Endothelial cell of umbilical vein (primary cell): ENCODE measurements at regions not wholly inside any gene's neighbourhood (a gene's known extent, or its start where the extent isn't known, plus 50 kb on each side); places are given as distances from the start of the nearest gene placed in this dataset.

Source experiments
- BruUV-seq: library from RNA; stranded (reverse); fragments of 400-500 nt; replicated peaks from 2 replicates; lab custom pipeline; 2021; lab: Mats Ljungman, UMichigan
- CTCF ChIA-PET: fragments of 300-600, 350-600 bp; sonication (Branson Sonifier 250); formaldehyde crosslinking; loops from one replicate; lab custom pipeline; 2021; ENCODE audit warnings: antibody characterized with exemption, inconsistent platforms; lab: Charles Lee
- POLR2A ChIA-PET: fragments of 300-600, 350-600 bp; sonication (Branson Sonifier 250); formaldehyde crosslinking; loops from one replicate; lab custom pipeline; 2021; ENCODE audit warnings: antibody characterized with exemption, inconsistent platforms; lab: Charles Lee
- DNase-seq: peaks from one replicate; pipeline ENCODE4 v3.0.0-alpha.2; 2011; ENCODE audit warnings: low read depth, low spot score
- FAIRE-seq: peaks from 2 replicates; lab custom pipeline; 2011; peaks lifted over from hg19 to GRCh38; lab: Jason Lieb, UNC
- H2AFZ ChIP-seq: 2 replicates; pipeline ENCODE4 v1.6.0; 2012; ENCODE audit warnings: low read depth, low read length, control low read depth, inconsistent platforms
- H3K27ac ChIP-seq: 2 replicates; pipeline ENCODE4 v1.5.1; 2011; ENCODE audit warnings: low read depth, mild to moderate bottlenecking, control low read depth, low read length, moderate library complexity; ENCODE audit not compliant: insufficient read depth
- H3K27me3 ChIP-seq, 2 experiments: 2 replicates each; pipeline versions ENCODE4 v1.6.0 to v1.6.1; 2011; ENCODE audit warnings: low read length in 2 of 2, mixed read lengths in 1 of 2; ENCODE audit not compliant: control insufficient read depth in 2 of 2, insufficient read depth in 2 of 2
- H3K36me3 ChIP-seq, 2 experiments: 2 replicates in 1 of 2; 3 replicates in 1 of 2; pipeline ENCODE4 v1.5.1; 2011; ENCODE audit warnings: low read length in 2 of 2, mild to moderate bottlenecking in 1 of 2, moderate library complexity in 1 of 2; ENCODE audit not compliant: control insufficient read depth in 2 of 2, insufficient read depth in 2 of 2; ENCODE audit errors: extremely low read depth in 1 of 2
- H3K4me1 ChIP-seq: 3 replicates; pipeline ENCODE4 v1.5.1; 2011; ENCODE audit warnings: mild to moderate bottlenecking, low read length; ENCODE audit not compliant: control insufficient read depth, insufficient read depth; ENCODE audit errors: extremely low read depth
- H3K4me2 ChIP-seq: 2 replicates; pipeline ENCODE4 v1.6.1; 2011; ENCODE audit warnings: low read length, control low read depth, mixed read lengths; ENCODE audit not compliant: insufficient read depth
- H3K4me3 ChIP-seq, 3 experiments: fragments of 200-600 bp in 1 of 3; sonication (generic), shearing (Covaris generic) in 1 of 3; replicated peaks in 1 of 3; 2 replicates each; pipeline ENCODE4 v1.5.1; 2011 to 2016; ENCODE audit warnings: control low read depth in 3 of 3, low read length in 3 of 3, mild to moderate bottlenecking in 2 of 3, inconsistent platforms in 1 of 3, low read depth in 1 of 3, moderate library complexity in 1 of 3; ENCODE audit not compliant: insufficient read depth in 1 of 3
- H3K79me2 ChIP-seq: 2 replicates; pipeline ENCODE4 v1.6.0; 2012; ENCODE audit warnings: low read length, inconsistent platforms; ENCODE audit not compliant: control insufficient read depth, insufficient read depth
- H3K9ac ChIP-seq: replicated peaks from 2 replicates; pipeline ENCODE3; 2011; ENCODE audit warnings: low read length, control low read depth; ENCODE audit not compliant: insufficient read depth; ENCODE audit errors: extremely low read depth
- H3K9me1 ChIP-seq: replicated peaks from 3 replicates; pipeline ENCODE4 v1.6.0; 2011; ENCODE audit warnings: mild to moderate bottlenecking, low read length; ENCODE audit not compliant: control insufficient read depth, insufficient read depth; ENCODE audit errors: extremely low read depth
- H3K9me3 ChIP-seq: replicated peaks from 2 replicates; pipeline ENCODE4 v1.5.1; 2012; ENCODE audit warnings: low read length, inconsistent platforms; ENCODE audit not compliant: control insufficient read depth, insufficient read depth
- H4K20me1 ChIP-seq: replicated peaks from 2 replicates; pipeline ENCODE3; 2011; ENCODE audit warnings: mild to moderate bottlenecking, low read length; ENCODE audit not compliant: control insufficient read depth, insufficient read depth; ENCODE audit errors: extremely low read depth
- EZH2 ChIP-seq: IDR thresholded peaks from 2 replicates; pipeline ENCODE4 v1.6.1; 2012; ENCODE audit warnings: borderline replicate concordance, low read depth, mild to moderate bottlenecking, moderate library complexity, low read length, inconsistent platforms; ENCODE audit not compliant: severe bottlenecking
- FOS ChIP-seq: IDR thresholded peaks from 2 replicates; pipeline ENCODE4 v1.6.1; 2011; ENCODE audit warnings: mild to moderate bottlenecking, low read length, moderate library complexity, borderline replicate concordance; ENCODE audit not compliant: insufficient read depth
- GATA2 ChIP-seq: IDR thresholded peaks from 2 replicates; pipeline ENCODE4 v1.7.0; 2011; ENCODE audit warnings: low read depth, mild to moderate bottlenecking, moderate library complexity, mixed read lengths, low read length; ENCODE audit not compliant: insufficient read length, insufficient read depth
- JUN ChIP-seq: IDR thresholded peaks from 2 replicates; pipeline ENCODE4 v1.6.1; 2011; ENCODE audit warnings: borderline replicate concordance, low read depth; ENCODE audit not compliant: insufficient read length, insufficient read depth
- MYC ChIP-seq: IDR thresholded peaks from one replicate; pipeline ENCODE4 v1.6.1; 2011; ENCODE audit warnings: mild to moderate bottlenecking, low read depth, low read length
- POLR2A ChIP-seq: IDR thresholded peaks from 2 replicates; pipeline ENCODE4 v1.6.1; 2012; ENCODE audit warnings: low read depth, mild to moderate bottlenecking, control low read depth, low read length
- POLR2AphosphoS5 ChIP-seq: IDR thresholded peaks from 2 replicates; pipeline ENCODE4 v1.6.1; 2012; ENCODE audit warnings: low read depth, mild to moderate bottlenecking, control low read depth, low read length, moderate library complexity; ENCODE audit not compliant: insufficient read depth
- dilution Hi-C: fragments of 300-500 bp; cut with MboI; formaldehyde crosslinking; loops from one replicate; pipeline ENCODE4 v1.15.0; 2019; ENCODE audit warnings: low sequenced_read_pairs; ENCODE audit not compliant: extremely low pct_ligation_motif_present
- intact Hi-C: fragments of 100-400 bp; cut with micrococcal nuclease; formaldehyde crosslinking; loops from one replicate; pipeline ENCODE4 v1.10.0; 2022
- TF ChIP-seq, protein P1 (sequence below), 2 donors: IDR thresholded peaks; 1 replicate in 1 of 2; 2 replicates in 1 of 2; pipeline ENCODE4 v1.5.1; 2011; ENCODE audit warnings: low read length in 2 of 2, mild to moderate bottlenecking in 2 of 2, moderate library complexity in 2 of 2, control low read depth in 1 of 2, inconsistent platforms in 1 of 2, low read depth in 1 of 2; ENCODE audit not compliant: insufficient read depth in 1 of 2; ENCODE audit errors: extremely low read depth in 1 of 2
- TF ChIP-seq, protein P2 (sequence below): IDR thresholded peaks from 2 replicates; pipeline ENCODE4 v1.6.1; 2011; ENCODE audit not compliant: insufficient read depth, insufficient read length

DNA sequence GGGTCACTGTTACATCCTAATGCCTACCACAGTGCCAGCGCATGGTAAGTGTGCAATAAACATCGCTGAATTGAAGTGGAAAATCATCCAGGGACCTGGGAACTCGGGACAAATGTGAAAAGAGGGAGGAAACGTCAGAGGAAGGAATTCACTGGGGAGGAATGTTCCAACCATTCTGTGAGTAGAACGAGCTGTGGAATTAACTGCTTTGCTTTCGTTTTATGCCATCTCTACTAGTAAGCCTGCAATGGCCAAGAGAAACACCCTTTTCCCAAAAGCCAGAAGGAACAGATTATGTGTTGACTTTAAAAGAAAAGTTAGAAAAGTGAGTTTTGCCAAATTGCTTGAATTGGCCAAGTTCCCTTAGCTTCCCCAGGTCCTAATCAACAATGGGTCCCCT is 1044.9 kb downstream of the TYW1 start:
- no peak overlapping the region for H3K27ac ChIP-seq
- POLR2A ChIA-PET, result no interaction called here
- no peaks in the 10 kb centered on the region for H4K20me1 ChIP-seq
- H3K27me3 ChIP-seq, result no peaks in the 10 kb centered on the region
- intact Hi-C loops (no loop called here), dilution Hi-C loops (no loop called here)
- no peaks in the 10 kb centered on the region for H3K4me1 ChIP-seq
- BruUV-seq, result no TSS peak
- CTCF ChIA-PET, result no interaction called here
- H3K36me3 ChIP-seq, result no peaks in the 10 kb centered on the region
- H3K4me2 ChIP-seq, result no peak overlapping the region
- FAIRE-seq (no peak), DNase-seq (no peak)
- no peaks in the 10 kb centered on the region for H3K9me3 ChIP-seq
- H3K9me1 ChIP-seq, result no peaks in the 10 kb centered on the region
- TF ChIP-seq POLR2AphosphoS5 (no peak), POLR2A (no peak), MYC (no peak), JUN (no peak)
- no peak overlapping the region for H2AFZ ChIP-seq
- no peak overlapping the region for H3K9ac ChIP-seq
- H3K4me3 ChIP-seq, result no peak overlapping the region
- no peaks in the 10 kb centered on the region for H3K79me2 ChIP-seq

DNA sequence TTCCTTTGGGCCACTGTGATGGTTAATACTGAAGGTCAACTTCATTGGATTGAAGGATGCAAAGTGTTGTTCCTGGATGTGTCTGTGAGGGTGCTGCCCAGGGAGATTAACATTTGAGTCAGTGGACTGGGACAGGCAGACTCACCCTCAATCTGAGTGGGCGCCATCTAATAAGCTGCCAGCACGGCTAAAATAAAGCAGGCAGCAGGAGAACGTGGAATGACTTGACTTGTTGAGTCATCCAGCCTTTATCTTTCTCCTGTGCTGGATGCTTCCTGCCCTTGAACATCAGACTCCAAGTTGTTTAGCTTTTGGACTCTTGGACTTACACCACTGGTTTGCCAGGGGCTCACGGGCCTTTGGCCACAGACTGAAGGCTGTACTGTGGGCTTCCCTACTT is 1046.9 kb downstream of the TYW1 start:
- intact Hi-C loops (no loop called here), dilution Hi-C loops (no loop called here)
- H3K4me1 ChIP-seq, result no peaks in the 10 kb centered on the region
- no peaks in the 10 kb centered on the region for H3K79me2 ChIP-seq
- no peaks in the 10 kb centered on the region for H3K9me1 ChIP-seq
- no peak for FAIRE-seq
- H3K4me3 ChIP-seq, result no peak overlapping the region
- no TSS peak for BruUV-seq
- H3K36me3 ChIP-seq, result no peaks in the 10 kb centered on the region
- no peaks in the 10 kb centered on the region for H3K9me3 ChIP-seq
- H3K9ac ChIP-seq, result no peak overlapping the region
- H4K20me1 ChIP-seq, result no peaks in the 10 kb centered on the region
- no peak overlapping the region for H3K4me2 ChIP-seq
- CTCF ChIA-PET, result no interaction called here
- POLR2A ChIA-PET, result no interaction called here
- no peak overlapping the region for H3K27ac ChIP-seq
- no peaks in the 10 kb centered on the region for H3K27me3 ChIP-seq
- DNase-seq, result no peak
- TF ChIP-seq, protein P1, sequence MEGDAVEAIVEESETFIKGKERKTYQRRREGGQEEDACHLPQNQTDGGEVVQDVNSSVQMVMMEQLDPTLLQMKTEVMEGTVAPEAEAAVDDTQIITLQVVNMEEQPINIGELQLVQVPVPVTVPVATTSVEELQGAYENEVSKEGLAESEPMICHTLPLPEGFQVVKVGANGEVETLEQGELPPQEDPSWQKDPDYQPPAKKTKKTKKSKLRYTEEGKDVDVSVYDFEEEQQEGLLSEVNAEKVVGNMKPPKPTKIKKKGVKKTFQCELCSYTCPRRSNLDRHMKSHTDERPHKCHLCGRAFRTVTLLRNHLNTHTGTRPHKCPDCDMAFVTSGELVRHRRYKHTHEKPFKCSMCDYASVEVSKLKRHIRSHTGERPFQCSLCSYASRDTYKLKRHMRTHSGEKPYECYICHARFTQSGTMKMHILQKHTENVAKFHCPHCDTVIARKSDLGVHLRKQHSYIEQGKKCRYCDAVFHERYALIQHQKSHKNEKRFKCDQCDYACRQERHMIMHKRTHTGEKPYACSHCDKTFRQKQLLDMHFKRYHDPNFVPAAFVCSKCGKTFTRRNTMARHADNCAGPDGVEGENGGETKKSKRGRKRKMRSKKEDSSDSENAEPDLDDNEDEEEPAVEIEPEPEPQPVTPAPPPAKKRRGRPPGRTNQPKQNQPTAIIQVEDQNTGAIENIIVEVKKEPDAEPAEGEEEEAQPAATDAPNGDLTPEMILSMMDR (IDR thresholded peaks at IDR 0.05; ENCODE audit: extremely low read depth in 1 of 2, insufficient read depth in 1 of 2, low read depth in 1 of 2, low read length in 2 of 2), result no peak
- TF ChIP-seq POLR2AphosphoS5 (no peak), EZH2 (no peak), JUN (no peak), POLR2A (no peak), MYC (no peak), FOS (no peak), GATA2 (no peak)
- TF ChIP-seq, protein P2, sequence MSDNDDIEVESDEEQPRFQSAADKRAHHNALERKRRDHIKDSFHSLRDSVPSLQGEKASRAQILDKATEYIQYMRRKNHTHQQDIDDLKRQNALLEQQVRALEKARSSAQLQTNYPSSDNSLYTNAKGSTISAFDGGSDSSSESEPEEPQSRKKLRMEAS, result no peak
- no peak overlapping the region for H2AFZ ChIP-seq
